WI38 (cell line): ENCODE measurements at regions not wholly inside any gene's neighbourhood (a gene's known extent, or its start where the extent isn't known, plus 50 kb on each side); places are given as distances from the start of the nearest gene placed in this dataset.
"Not testable (repeated sequence)": the region's sequence is repeated elsewhere in the genome, so short reads cannot be mapped to it uniquely, and the experiment has no call there.

Experiments
- H3K4me3 ChIP-seq: 2 replicates; pipeline ENCODE4 v1.5.1; 2011; ENCODE audit warnings: low read depth, mild to moderate bottlenecking, control low read depth, low read length
- TF ChIP-seq, protein P1 (sequence below): IDR thresholded peaks from 2 replicates; pipeline ENCODE4 v1.5.1; 2012; ENCODE audit warnings: low read depth, mild to moderate bottlenecking, control low read depth, low read length

DNA sequence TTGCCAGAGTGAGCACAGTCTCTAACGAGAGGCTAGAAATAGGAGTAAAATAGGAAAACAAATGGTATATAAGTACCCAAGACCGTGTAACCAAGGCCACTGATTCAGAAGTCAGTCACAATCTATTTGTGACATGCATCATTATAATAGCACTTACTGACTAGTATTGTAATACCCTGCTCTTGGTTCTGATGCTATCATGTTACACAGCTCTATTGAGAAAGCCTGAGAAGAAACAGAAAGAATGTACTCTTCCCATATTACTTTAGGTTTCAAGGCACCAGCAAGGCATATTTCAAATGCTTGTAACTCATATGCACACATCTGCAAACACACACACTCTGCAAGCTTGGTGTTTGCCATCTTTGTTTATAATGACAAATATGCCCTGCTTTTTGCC is 746.4 kb downstream of the SLC4A3 start:
- TF ChIP-seq, protein P1, sequence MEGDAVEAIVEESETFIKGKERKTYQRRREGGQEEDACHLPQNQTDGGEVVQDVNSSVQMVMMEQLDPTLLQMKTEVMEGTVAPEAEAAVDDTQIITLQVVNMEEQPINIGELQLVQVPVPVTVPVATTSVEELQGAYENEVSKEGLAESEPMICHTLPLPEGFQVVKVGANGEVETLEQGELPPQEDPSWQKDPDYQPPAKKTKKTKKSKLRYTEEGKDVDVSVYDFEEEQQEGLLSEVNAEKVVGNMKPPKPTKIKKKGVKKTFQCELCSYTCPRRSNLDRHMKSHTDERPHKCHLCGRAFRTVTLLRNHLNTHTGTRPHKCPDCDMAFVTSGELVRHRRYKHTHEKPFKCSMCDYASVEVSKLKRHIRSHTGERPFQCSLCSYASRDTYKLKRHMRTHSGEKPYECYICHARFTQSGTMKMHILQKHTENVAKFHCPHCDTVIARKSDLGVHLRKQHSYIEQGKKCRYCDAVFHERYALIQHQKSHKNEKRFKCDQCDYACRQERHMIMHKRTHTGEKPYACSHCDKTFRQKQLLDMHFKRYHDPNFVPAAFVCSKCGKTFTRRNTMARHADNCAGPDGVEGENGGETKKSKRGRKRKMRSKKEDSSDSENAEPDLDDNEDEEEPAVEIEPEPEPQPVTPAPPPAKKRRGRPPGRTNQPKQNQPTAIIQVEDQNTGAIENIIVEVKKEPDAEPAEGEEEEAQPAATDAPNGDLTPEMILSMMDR, result no peak
- no peak overlapping the region for H3K4me3 ChIP-seq

DNA sequence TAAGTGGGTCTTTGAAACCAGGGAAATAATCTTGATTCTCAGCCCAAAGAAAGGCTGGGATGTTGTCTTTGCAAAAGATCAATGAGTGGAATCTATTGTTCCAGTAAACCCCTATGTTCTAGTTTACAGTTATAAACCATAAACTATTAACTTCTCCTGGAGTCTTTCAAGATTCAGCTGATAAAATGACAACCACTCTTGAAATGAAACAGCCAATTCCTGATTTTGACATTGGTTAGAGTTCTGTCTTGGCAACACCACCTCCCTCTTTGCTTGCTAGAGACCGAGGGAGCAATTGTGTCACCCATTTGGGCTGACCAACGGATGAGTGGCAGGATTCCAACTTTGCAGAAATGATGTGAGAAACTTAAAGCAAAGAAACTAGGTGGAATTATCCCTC is 746.9 kb downstream of the SLC4A3 start:
- H3K4me3 ChIP-seq, result no peak overlapping the region
- TF ChIP-seq, protein P1, result no peak

DNA sequence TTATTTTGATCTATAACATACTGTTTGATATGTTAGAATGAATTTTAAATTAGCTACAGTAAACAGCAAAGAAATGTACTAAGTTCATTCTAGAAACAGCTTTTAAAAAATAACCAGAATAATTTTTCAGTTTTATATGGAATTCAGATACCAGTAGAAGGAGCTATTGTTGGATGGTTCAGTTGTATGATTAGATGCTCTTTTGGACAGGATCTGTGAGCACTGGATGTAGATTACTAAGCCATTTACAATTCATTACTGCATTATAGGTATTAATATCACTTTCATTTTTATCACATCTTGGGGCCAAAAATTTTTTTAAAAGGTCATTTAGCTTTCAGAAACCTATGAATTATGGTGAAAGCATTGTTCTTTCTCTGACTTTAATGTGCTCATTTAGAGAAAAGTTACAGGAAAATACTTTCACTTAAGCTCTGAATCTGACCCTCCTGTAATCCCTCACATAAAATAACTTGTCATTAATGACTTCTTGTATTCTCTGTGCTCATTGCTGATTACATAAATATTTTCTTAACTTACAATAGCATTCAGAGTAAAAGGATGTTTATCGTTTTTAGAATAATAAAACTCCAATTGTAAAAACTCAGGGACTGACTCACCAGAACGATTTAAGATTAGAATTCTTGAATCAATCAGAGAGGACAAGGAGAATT is 750.2 kb downstream of the SLC4A3 start:
- TF ChIP-seq, protein P1, result no peak
- no peak overlapping the region for H3K4me3 ChIP-seq

DNA sequence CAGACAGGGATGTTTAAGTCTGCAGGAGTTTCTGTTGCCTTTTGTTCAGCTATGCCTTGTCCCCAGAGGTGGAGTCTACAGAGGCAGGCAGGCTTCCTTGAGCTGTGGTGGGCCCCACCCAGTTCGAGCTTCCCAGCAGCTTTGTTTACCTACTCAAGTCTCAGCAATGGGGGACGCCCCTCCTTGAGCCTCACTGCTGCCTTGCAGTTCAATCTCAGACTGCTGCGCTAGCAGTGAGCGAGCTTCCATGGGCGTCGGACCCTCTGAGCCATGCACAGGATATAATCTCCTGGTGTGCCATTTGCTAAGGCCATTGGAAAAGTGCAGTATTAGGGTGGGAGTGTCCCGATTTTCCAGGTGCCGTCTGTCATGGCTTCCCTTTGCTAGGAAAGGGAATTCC is 760.3 kb downstream of the SLC4A3 start:
- H3K4me3 ChIP-seq, result not testable (repeated sequence)

DNA sequence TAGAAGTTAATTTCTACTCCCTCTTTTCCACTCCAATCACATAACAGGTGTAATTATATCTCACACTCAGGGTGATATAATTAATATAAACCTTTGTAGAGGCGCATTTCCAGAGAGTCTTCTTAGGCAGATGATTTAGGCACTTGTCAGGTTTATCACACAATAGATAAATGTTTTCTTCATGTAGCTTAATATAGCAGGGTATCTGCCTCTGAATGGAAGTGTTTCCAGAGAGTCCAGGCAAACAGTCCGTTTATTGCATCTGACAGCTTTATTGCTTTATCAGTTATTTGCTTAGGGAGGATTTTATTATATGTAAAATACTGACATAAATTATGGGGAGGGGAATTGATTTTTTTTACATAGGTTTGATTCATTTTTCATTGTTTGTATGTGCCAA is 766.3 kb downstream of the SLC4A3 start:
- TF ChIP-seq, protein P1, result no peak

DNA sequence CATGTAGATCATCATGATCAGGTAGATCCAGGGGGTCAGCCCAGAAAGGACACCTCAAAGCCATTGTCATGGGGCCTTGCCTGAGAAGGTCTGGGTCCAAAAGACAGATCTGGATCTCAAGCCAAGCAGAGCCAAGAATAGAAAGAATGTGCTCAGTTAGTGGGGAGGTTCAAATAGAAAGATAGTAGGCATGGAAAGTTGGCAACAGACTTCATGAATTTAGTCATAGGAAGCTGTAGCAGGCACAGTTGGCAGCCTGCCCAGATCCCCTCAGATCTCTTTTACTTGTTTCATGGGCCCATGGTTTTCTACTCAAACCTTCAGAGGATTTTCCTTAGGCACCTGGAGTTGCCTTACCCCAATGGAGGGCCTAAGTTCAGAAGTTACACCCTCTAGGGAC is 767.0 kb downstream of the SLC4A3 start:
- TF ChIP-seq, protein P1, result no peak
- H3K4me3 ChIP-seq, result no peak overlapping the region

More for the DNA sequence above, 766.3 kb downstream of the SLC4A3 start:
- H3K4me3 ChIP-seq, result no peak overlapping the region

DNA sequence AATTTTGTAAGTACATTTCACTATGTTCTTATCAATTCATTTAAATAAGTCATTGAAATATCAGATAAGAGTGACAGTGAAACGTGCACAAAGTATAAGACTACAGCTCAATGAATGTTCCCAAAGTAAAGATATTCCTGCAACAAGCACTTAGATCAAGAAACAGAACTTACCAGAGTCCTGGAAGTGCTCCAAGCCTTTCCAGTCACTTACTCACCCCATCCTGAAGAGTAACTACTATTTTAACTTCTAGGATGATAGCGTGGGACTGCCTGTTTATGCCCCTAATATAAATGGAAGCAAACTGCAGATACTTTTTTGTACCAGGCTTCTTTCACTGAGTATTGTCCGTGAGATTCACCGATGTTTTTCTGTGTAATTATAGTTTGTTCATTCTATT is 768.9 kb downstream of the SLC4A3 start:
- TF ChIP-seq, protein P1, result no peak
- no peak overlapping the region for H3K4me3 ChIP-seq

DNA sequence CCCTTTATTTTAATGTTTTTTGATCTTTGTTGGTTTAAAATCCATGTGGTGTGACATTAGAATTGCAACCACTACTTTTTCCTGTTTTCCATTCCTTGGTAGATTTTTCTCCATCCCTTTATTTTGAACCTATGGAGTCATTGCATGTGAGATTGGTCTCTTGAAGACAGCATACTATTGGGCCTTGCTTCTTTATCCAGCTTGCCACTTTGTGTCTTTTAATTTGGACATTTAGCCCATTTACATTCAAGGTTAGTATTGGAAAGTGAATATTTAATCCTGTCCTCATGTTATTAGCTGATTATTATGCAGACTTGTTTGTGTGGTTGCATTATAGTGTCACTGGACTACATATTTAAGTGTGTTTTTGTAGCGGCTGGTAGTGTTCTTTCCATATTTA is 782.9 kb downstream of the SLC4A3 start:
- TF ChIP-seq, protein P1, result no peak
- no peak overlapping the region for H3K4me3 ChIP-seq
